HG03565 (cell line): ENCODE measurements at regions not wholly inside any gene's neighbourhood (a gene's known extent, or its start where the extent isn't known, plus 50 kb on each side); places are given as distances from the start of the nearest gene placed in this dataset.

Experiments used
- ATAC-seq: cut with Tn5 transposase; IDR thresholded peaks from one replicate; pipeline ENCODE4 v1.9.1; 2021; ENCODE audit warnings: mild to moderate bottlenecking, moderate library complexity; ENCODE audit not compliant: unreplicated experiment

DNA sequence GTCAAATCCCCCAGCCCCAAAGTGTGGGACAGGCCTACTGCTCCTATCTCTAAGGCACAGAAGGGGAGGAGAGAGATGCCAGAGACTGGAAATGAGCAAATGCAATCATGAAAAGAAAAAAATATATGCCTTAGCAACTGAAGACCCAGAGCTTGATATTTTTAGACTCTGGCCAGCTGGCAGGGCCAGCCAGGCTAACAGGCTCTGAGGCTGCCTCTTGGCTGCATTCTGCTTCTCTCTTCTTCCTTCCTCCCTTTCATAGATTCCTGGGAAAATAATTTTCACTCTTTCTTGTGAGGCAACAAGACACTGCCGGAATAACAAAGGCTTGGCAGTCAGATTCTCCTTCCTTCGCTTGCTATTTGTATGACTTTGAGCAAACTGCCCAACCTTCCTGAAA lies 209.1 kb downstream of the RAD51AP2 start:
- no peak for ATAC-seq

DNA sequence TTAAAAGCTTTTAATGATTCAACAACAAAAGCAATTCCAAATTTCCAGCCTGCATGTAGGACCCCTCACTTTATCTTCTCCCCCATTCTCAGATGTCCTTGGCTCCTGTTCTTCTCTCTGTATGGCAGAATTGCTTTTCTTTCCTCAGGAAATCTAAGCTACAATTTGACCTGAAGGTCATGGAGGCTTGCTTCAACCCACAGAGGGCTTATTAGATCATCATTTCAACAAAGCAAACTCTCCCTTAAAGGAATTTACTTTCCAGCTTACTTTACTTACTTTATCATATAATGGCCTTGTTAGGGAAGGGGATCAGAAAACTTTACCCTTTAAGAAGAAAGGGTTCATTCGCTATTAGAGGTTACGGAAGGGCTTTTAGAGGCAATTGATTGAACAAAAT lies 211.5 kb downstream of the RAD51AP2 start:
- no peak for ATAC-seq

DNA sequence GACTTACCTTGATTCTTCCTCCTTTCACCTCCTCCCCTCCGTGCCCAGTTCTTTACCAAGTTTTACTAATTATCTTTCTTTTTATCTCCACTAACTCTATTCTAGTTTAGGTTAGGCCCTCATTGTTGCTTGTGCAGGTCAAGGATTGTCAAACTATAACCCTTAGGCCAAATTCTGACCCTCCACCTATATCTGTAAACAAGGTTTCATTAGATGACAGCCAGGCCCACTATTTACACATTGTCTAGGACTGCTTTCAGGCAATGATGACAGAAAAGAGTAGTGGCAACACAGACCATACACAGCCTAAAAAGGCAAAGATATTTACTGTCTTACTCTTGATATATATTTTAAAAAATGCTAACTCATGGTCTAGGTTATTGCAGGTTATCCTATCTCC lies 212.0 kb downstream of the RAD51AP2 start:
- ATAC-seq = no peak

DNA sequence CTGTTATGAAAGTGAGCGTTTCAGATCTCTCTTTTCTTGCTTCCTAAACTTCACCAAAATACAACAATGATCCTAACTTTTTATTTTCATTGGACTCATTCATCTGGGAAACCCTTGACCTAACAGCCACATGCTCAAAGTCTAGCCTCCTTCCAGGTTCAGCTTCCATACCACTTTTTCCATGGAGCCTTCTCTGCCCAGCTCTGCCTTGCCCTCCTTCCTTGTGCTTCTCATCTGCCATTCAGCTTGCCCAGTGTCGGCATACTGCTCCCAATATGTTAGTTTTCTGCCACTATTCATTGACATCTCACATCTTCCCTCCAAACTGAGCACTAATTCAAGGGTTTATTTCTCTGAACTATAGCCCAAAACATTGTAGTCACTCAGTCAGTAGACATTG lies 214.7 kb downstream of the RAD51AP2 start:
- ATAC-seq = no peak

DNA sequence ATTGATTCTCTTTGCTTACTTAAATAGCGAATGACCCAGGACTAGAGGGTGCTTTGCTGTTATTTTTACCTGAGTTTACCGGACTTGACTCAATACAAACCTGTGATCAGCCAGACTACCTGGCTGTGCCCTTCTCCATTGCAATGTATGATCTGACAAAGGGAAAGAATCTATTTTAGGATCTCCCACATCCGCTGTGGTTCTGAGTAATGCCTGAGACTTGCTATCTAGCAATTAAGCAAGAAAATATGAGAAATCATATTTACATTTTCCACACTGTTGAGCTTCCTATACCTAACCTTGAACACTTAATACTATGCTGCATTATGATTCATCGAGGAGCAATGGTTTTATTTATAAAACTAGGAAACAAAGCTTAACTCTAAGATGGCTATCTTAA lies 215.2 kb downstream of the RAD51AP2 start:
- ATAC-seq = peak; percentile 68

DNA sequence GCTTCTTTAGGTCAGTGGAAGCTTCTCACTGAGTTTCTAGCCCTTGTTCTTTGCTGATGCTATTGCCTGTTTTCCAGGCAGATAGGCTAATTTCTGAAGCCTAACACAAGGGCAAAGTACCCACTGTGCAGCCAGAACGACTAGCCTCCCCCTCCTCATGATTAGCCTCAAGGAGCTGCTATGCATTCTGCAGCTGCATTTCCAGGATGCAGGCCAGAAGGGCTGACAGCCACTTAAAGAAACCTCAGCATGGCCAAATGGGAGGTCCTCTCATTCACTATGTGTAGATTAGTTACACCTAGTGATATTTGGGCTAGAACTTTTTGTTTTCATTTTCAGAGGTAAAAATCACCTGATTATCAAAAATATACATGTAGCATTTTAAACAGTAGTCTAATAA lies 216.0 kb downstream of the RAD51AP2 start:
- no peak for ATAC-seq

DNA sequence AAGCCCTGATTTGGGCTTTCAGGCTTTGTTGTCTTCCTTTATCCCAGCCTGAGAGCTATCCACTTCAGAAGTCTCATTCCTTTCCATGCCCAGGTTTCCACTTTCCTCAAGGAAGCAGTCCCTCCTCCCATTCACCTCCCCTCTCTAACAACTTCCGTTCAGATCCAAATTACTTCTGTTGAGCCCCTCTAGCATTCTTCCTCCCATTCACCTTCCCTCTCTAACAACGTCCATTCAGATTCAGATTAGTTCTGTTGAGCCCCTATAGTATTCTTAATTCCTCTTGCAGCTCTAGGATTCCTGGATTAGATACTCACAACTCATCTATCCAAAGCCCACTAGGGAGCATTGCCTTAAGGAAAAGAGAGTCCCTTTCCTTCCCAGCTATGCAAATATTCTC lies 216.8 kb downstream of the RAD51AP2 start:
- no peak for ATAC-seq

DNA sequence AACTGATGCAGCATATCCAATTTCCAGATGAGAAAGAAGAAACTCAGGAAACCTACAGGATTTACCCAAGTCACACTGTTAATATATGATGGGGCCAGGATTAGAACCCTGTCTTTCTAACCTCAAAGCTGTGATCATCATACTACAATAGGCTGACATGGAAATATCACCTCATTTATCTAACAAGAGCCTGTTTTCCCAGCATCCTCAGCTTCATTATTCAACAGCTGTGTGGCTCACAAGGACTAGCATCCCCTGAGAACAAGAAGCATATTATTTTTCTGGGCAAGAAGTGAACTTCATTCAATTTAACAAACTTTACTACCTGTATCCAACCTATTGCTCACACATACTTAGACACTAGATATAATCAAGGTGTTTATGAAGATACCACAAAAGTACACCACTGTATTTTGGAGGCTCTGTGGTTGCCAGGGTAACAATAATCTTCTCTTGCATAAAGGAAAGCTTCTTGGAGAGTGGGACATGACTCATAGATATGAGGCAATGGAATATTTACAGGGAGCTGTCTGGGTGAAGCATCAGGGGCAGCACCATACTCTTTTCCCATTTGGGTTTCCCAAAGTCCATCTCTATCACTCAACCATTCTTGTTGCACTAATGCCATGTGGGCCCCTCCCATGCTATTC lies 218.2 kb downstream of the RAD51AP2 start:
- ATAC-seq = no peak

DNA sequence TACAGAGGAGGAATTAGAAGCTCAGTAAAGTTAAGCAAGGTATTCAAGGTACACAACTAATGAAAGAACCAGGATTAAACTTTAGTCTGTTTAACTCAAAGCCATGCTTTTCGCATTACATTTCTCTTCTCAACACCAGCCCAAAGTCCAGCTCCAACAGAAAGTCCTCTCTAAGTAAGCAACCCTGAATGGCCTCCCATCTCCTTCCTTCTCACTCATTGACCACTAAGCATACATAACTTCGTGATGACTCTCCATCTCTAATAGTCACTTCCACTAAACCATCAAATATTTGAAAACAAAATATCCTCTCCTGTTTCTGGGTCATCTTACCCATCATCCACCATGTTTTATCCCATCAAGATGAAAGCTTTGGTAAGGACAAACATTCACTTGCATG lies 219.8 kb downstream of the RAD51AP2 start:
- ATAC-seq = no peak

DNA sequence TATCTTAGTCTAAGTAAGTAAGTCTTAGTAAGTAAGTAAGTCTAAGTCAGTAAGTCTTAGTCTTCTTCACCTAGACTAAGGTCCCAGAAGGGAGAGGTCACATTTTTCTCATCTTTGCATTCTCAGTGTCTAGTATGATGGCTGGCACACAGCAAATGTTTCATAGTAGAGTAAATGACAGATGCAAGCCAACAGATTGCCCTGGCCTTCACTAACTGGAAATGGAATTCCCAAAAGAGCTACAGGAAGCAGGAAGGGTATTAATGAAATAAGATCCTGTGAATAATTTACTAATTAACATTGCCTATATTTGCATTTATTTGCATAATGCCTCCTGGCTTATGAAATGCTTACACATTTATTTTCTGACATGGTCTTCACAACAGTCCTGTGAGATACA lies 221.6 kb downstream of the RAD51AP2 start:
- no peak for ATAC-seq

DNA sequence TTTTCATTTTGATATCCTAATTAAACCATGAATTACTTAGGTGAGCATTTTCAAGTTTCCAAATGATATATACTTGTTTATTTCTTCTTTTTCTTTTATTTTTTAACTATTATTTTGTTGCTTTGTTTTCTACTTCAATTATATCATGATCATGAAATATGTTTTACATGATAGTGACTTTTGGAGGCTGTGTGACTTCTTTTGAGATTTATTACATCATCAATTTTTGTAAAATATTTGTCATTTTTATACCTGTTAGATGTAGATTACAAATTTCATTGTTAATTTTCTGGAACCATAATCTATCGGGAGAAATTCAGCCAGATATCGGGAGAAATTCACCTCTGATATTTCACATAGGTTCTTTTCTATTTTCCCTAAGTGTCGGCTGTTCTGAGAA lies 228.6 kb downstream of the RAD51AP2 start:
- no peak for ATAC-seq

DNA sequence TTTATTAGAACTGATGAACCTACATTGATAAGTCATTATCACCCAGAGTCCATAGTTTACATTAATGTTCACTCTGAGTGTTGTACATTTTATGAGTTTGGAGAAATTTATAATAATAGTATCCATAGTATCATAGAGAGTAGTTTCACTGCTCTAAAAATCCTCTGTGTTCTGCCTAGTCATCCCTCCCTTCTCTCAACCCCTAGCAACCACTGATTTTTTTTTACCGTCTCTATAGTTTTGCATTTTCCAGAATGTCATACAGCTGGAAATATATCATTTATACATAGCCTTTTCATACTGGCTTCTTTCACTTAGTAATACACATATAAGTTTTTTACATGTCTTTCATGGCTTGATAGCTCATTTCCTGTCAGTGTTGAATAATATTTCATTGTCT lies 231.1 kb downstream of the RAD51AP2 start:
- ATAC-seq = no peak

DNA sequence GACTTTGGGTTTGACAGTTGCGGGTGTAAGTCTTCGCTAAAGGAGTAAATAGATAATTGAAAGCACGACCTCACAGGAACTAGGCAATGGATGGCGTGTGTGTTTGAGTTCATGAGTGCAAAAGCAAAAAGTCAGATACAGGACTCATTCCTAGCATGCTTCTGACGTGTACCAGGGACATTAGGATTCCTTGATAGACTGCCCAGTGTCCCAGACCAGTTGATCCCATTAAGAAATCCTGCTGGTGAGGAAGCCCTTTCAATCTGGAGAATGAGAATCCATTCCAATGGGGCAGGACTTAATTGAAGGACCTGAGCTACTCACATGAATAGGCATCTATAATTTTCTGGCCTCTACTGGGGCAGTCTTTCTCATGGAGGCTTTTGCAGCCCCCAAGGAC lies 235.4 kb downstream of the RAD51AP2 start:
- no peak for ATAC-seq

DNA sequence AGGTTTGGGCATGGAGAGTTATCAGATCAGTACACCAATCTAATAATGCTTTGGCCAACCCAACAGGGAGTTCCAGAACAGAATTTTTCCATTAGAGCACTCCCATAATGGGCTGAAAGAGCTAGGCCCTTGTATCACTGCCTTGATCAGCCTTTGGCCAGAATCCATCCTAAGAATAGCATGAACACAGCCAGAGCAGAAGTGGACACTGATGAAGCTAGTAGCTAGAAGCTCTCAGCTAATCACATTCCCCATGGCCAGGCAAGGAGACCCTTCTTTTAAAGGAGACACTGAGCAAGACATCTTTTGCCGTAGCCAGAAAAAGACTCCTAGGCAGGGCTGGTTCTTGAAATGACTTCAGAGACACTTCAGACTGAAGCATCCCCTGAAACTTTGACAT lies 236.0 kb downstream of the RAD51AP2 start:
- ATAC-seq = no peak

DNA sequence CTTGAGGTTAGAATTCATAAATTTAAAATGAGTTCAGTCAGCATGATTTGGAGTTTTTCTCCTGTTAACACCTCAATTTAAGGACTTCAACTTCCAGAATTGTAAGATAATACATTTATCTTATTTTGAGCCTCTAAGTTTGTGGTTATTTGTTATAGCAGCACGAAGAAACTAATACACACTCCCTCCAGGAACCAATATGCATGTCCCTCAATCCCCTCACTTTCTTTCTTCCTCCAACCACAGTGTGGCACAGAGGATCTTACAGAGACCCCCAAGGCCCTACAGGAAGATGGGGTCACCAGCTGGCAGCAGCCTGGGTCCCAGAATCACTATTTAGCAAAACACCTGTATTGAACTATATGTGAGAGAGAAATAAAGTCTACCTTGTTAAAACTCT lies 242.0 kb downstream of the RAD51AP2 start:
- no peak for ATAC-seq

DNA sequence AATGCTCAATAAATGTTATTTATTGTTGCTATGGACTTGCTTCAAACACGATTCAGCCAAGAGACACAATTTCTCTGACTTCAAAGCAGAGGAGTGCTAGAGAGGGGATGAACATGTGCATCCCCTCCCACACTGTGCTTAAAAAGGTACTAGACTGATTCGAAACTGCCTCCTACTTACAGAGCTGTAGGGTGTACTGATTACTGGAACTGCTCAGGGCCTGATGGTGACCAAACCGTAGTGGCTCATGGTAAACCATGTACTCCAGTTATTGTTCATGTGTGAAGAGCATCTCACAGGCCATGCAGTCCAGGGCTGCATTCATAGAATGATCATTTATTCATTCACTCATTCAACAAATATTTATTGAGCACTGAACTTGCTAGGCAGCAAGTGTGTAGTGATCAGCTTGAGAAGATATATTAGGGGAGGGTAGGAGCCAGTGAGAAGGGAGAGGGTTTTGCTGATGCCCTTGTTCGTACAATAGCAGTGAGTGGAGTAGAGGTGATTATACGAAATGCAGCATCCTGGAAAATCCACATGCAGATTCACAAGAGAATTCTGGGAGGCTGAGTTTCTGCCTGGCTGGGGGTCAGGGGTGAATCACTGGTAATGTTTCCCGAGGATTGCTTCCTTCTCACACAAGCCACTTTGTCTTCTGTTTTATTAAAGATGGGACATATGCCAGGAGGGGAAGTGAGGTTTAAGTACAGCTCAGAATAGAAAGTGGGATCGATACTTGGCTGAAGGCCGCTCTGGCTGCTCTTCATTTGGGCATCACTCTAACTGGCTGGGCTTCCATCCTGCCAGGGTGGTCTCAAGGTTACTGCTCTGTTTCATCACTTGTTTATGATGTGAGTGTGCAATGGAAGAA lies 245.4 kb downstream of the RAD51AP2 start:
- peak; percentile 68 for ATAC-seq

DNA sequence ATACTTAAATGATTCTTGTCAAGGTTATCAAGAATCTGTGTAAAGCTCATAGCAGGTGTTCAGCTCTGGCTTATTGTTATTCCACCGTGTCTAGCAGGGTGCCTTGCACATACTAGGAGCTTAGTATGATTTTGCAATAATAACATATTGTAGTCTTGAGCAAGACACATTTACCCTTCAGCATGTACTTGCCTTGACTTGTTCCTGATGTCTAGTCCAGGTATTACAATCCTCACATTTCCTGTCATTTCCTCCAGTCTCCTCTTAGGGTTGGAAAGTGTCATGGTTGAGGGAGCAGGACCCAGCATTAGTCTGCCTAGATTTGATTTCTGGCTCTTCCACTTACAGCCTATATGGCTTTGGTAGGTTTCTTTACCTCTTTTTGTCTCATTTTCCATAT lies 246.1 kb downstream of the RAD51AP2 start:
- ATAC-seq = no peak

DNA sequence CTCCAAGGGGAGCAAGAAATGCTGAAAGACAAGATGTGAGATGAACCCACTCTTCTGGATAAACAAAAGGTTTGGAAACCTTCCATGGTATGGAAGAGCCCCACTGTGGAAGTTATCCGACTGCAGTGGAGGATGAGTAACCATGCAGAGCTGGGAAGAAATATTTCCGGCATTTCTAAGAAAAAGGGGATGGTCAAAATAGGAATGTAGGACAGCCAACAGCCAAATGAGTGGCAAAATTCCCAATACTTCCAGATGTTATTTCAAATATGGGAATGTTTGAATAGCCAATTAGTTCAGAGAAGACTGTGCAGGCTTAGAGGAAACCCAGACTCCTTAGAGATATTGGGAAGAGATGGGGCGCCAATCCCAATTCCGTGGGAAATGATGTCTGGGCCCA lies 246.8 kb downstream of the RAD51AP2 start:
- ATAC-seq = no peak

DNA sequence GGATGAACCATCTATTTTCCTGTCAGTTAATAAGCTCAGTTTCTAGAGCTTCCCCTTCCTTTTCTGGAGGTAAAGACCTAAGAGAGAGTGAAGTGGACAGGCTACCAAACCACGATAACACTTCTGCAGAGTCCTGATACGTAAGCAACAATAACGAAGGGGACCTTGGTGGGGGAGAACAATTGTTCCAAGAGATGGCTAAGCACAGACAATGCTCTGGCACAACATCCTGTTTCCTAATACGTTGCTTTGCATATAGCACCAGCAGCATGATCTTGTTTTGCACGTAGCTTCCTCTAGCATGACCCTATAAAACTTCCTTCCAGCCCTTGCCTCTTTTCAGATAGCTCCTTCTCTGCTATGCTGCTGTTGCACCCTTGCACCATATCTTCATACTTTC lies 247.3 kb downstream of the RAD51AP2 start:
- ATAC-seq = no peak

DNA sequence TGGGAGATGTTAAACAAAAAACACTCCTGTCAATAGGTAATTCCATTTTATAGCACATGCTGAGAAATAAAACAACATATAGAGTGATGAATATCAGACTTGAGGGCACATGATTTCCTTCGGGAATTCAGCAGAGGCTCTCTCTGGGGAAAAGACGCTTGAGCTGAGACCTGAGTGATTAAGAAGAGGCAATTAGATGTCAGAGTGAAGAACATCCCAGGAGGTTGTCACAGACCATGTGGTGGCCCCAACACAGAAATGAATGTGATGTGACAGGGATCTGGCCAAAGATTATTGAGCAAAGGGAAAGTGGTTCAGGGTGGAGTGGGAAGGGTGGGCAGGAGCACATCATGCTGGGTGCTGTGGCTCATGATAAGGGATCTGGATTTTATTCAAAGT lies 254.7 kb downstream of the RAD51AP2 start:
- ATAC-seq = no peak

DNA sequence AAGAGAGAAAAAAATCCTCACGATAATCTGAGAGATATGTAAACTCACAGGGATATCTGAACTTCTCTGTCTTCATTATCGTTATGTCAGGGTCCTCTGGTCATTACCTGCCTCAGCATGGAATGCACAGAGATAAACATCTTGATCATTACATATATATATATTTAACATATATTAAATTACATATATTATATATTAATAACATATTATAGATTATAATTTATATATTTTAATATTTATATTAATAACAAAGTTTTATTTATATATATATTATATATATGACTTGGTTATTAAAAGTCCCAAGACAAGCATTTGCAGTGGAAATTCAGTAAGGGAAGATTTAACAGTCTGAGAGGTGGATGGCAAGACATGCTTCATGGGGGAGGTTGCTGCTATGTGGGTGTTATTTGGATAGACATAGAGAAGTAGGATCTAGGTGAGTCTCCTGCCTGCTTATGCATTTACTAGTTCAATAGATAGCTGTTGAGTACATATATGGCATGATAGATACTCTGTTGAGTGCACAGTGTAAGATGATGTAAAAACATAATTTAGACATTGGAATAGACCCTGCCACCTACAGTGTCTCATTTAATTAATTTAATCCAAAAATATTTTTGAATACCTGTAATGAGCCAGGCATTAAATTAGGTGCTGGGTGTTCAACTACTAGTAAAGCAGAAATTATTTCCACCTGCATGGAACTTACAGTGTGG lies 255.2 kb downstream of the RAD51AP2 start:
- no peak for ATAC-seq

DNA sequence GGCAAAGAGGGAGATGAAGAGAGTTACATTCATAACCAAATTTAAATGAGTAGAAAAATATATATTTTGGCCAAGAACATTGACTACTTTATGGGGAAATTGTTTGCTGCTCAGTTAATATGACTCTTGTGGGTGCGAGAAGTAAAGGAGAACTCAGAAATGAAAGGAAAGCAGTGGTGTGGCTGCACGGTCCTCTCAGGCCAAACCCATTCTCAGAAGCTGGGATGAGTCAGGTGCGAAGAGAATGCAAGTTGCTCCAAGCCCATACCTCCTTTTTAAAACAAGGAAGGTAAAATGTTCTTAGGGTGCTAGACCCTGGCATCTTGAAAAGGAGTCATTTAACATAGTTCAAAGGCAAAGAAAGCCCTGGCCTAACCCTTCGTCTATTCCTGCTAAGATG lies 258.6 kb downstream of the RAD51AP2 start:
- ATAC-seq = no peak
